ENCODE measurements at regions not wholly inside any gene's neighbourhood (a gene's known extent, or its start where the extent isn't known, plus 50 kb on each side); places are given as distances from the start of the nearest gene placed in this dataset.

DNA sequence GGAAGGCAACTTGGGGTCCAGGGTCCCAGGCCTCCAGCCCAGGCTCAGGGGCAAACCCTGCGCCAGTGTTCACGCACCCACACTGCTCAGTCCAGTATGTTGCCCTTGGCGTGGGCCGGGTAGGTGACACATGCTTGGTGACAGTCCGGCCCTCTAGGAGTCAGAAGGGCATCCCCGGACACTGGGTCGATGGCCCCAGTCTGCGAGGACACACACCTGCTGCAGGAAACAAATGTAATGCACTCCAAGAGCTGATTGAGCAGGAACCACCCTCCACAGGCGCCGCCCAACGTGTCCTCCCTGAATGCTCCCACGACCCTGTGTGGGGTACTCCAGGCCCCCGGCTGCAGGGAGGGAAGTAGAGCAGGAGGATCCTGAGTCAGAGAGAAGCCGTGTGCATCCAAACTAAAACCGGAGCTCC, 160.7 kb downstream of the DLL1 start:
- no peak overlapping the region for H3K4me3 Mint-ChIP-seq
- H3K27ac Mint-ChIP-seq, result no peak overlapping the region
- H3K27me3 Mint-ChIP-seq, result peaks cover 9% of the 10 kb centered on the region

GRCh38 chr6:170129691-170130171, 161.1 kb downstream of the DLL1 start:
- Mint-ChIP-seq H3K9me3 (no peaks in the 10 kb centered on the region), H3K4me1 (peaks cover 3% of the 10 kb centered on the region), H3K36me3 (no peaks in the 10 kb centered on the region), H3K27ac (no peak overlapping the region), H3K27me3 (peaks cover 14% of the 10 kb centered on the region), H3K4me3 (no peak overlapping the region)
- DNase-seq, result peak; percentile 4
- CTCF ChIA-PET, result no interaction called here

More for the DNA sequence above, 160.7 kb downstream of the DLL1 start:
- DNase-seq, result peak; percentile 8
- H3K4me1 Mint-ChIP-seq, result no peaks in the 10 kb centered on the region
- no peaks in the 10 kb centered on the region for H3K9me3 Mint-ChIP-seq
- H3K36me3 Mint-ChIP-seq, result no peaks in the 10 kb centered on the region
- CTCF ChIA-PET, result no interaction called here

DNA sequence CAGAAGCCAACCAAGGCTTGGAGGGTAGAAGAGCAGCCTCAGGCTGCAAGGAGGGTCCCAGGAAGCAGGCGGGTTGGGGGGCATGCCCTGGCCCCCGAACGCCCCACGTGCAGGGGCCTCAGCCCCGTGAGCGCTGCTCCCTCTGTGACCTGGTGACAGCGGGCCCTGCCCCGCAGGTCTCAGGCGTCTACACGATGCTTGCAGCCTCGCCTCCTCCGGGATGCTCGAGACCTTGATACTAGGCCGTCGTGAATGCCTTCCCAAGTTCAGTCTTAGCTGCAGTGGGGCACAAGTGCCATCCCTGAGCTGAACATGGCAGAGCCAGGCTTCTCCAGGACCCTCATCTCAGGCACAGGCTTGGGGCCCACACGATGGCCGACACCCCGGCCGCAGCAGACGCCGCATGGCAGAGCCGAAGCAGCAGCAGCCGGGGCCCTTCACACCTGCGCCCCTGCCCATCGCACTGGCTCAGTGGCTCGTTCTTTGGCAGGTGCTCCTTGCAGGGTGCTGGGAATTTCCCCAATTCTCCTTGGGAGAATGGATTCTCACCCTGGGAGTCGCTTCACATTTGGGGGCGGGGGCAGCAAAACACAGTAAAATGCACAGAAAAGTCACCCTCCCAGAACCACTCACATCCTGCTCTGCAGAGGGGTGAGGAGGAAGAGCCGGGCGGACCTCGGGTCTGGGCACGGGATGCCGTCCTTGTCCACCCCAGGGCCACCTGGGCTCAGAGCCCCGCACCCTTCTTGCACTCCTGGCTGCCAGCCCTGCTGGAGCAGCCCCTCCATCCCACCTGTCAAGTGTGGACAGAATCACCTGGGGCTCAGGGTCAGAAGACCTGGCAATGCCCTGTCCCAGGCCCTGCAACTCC, 161.8 kb downstream of the DLL1 start:
- Mint-ChIP-seq H3K27ac (no peak overlapping the region), H3K4me1 (peaks cover 3% of the 10 kb centered on the region), H3K9me3 (no peaks in the 10 kb centered on the region), H3K27me3 (peaks cover 16% of the 10 kb centered on the region), H3K4me3 (no peak overlapping the region), H3K36me3 (no peaks in the 10 kb centered on the region)
- CTCF ChIA-PET, result no interaction called here
- peak; percentile 5 for DNase-seq

DNA sequence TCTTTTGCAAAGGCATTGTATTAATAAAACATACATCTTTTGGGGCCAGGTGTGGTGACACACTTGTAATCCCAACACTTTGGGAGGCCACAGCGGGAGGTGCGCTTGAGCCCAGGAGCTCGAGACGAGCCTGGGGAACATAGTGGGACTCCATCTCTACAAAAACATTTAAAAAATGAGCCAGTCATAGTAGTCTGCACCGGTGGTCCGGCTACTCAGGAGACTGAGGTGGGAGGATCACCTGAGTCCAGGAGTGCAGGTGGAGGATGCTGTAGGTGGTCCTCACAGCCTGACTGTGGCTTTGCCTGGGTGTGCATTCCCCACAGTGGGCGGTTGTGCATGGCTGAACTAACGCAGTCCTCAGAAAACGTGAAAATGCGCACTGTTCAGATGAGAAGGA, 162.5 kb downstream of the DLL1 start:
- DNase-seq, result peak; percentile 3
- Mint-ChIP-seq H3K4me3 (no peak overlapping the region), H3K27me3 (peaks cover 19% of the 10 kb centered on the region), H3K9me3 (no peaks in the 10 kb centered on the region), H3K36me3 (no peaks in the 10 kb centered on the region), H3K4me1 (peaks cover 3% of the 10 kb centered on the region), H3K27ac (no peak overlapping the region)
- CTCF ChIA-PET, result no interaction called here

- Mint-ChIP-seq H3K27ac (no peak overlapping the region), H3K36me3 (no peaks in the 10 kb centered on the region), H3K27me3 (peaks cover 23% of the 10 kb centered on the region), H3K9me3 (no peaks in the 10 kb centered on the region), H3K4me1 (peaks cover 3% of the 10 kb centered on the region), H3K4me3 (no peak overlapping the region)
- DNase-seq, result no peak
- CTCF ChIA-PET, result no interaction called here
Measured at GRCh38 chr6:170127151-170127550, 163.7 kb downstream of the DLL1 start.

DNA sequence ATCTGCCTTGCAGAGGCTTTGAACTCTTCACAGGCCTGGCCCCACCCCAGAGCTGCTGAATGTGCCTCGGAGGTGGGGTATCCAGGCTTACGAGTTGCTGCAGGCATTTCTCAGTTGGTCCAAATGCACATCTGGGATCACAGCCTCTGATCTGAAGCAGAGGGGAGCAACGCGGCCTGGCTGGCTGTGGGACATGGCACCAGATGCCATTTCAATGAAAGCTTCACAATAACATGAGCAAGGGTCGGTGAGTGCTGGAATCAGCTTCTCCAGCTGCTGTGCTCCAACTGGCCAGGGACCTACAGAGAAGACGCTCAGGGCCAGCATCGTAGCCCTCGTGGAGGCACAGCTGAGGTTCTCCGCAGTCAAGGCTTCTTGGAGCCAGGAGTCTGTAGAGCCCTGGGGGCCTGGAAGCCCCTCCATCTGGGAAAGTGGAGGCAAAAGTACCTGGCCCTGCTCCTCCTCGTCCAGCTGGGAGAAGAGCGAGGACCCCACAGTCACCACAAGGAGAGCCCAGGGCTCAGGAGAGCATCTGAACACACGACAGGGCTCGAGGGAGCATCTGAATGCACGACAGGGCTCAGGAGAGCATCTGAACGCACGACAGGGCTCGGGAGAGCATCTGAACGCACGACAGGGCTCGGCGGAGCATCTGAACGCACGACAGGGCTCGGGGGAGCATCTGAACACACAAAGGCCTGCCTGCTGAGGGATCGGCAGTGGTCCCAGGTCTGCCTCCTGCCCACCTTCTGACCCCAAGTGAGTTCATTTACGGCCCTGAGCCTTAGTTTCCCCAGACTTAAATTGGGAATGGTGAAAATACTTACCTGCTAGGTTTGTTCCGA, 165.2 kb downstream of the DLL1 start:
- Mint-ChIP-seq H3K36me3 (peaks cover 1% of the 10 kb centered on the region), H3K4me1 (peaks cover 3% of the 10 kb centered on the region), H3K4me3 (no peak overlapping the region), H3K27me3 (peaks cover 19% of the 10 kb centered on the region), H3K27ac (no peak overlapping the region), H3K9me3 (peaks cover 4% of the 10 kb centered on the region)
- CTCF ChIA-PET, result no interaction called here
- peak; percentile 14 for DNase-seq

GRCh38 chr6:170124836-170125235, 166.0 kb downstream of the DLL1 start:
- H3K36me3 Mint-ChIP-seq, result peaks cover 5% of the 10 kb centered on the region
- no peak overlapping the region for H3K27ac Mint-ChIP-seq
- peaks cover 11% of the 10 kb centered on the region for H3K9me3 Mint-ChIP-seq
- peaks cover 19% of the 10 kb centered on the region for H3K27me3 Mint-ChIP-seq
- no peak overlapping the region for H3K4me3 Mint-ChIP-seq
- DNase-seq, result no peak
- H3K4me1 Mint-ChIP-seq, result peaks cover 3% of the 10 kb centered on the region
- CTCF ChIA-PET, result no interaction called here

- peaks cover 19% of the 10 kb centered on the region for H3K27me3 Mint-ChIP-seq
- H3K36me3 Mint-ChIP-seq, result peaks cover 5% of the 10 kb centered on the region
- H3K27ac Mint-ChIP-seq, result no peak overlapping the region
- peak; percentile 12 for DNase-seq
- H3K4me1 Mint-ChIP-seq, result peaks cover 3% of the 10 kb centered on the region
- CTCF ChIA-PET, result no interaction called here
- H3K4me3 Mint-ChIP-seq, result no peak overlapping the region
- H3K9me3 Mint-ChIP-seq, result peaks cover 15% of the 10 kb centered on the region
Measured at GRCh38 chr6:170124150-170124549, 166.7 kb downstream of the DLL1 start.

DNA sequence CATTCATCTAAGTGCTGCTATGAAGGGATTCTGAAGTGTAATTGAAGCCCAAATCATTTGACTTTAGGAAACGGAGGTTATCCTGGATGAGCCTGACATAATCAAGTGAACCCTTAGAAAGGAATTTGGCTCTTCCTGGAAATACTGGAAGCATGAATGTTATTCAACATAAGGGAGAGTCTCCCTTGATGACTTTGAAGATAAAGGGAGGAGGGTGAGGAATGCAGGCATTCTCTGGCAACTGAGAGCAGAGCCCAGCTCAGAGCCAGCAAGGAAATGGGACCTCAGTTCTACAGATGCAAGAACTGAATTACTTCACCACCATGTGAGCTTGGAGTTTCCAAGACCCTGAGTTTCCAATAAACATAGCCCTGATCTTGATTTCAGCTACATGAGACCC, 168.2 kb downstream of the DLL1 start:
- Mint-ChIP-seq H3K4me3 (no peak overlapping the region), H3K27ac (no peak overlapping the region), H3K36me3 (peaks cover 5% of the 10 kb centered on the region), H3K4me1 (peaks cover 3% of the 10 kb centered on the region), H3K27me3 (peaks cover 19% of the 10 kb centered on the region), H3K9me3 (peaks cover 15% of the 10 kb centered on the region)
- DNase-seq, result no peak
- CTCF ChIA-PET, result no interaction called here

GRCh38 chr6:170117111-170117972, 173.5 kb downstream of the DLL1 start:
- Mint-ChIP-seq H3K36me3 (peaks cover 5% of the 10 kb centered on the region), H3K27ac (no peak overlapping the region), H3K4me3 (no peak overlapping the region), H3K9me3 (peaks cover 15% of the 10 kb centered on the region), H3K4me1 (no peaks in the 10 kb centered on the region), H3K27me3 (peaks cover 24% of the 10 kb centered on the region)
- CTCF ChIA-PET, result no interaction called here
- peak; percentile 15 for DNase-seq

DNA sequence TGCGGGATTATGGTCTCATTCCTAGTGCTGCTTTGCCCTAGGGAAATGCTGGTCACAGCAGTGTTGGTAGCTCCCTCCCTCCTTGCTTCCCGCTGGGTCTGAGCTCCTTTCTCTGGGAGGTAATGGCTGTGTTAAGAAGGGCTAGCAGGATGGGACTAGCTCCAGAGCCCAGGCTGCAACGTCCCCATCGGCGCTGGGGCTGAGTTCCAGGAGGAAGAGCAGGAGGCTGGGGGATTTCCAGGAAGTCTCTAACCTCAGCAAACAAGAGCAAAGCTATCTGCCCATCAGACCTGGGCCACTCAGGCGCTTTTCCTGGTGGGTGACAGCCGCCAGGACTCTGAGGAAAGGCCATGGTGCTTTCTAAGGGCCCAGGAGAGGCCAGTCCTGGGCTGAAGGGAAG, 174.2 kb downstream of the DLL1 start:
- Mint-ChIP-seq H3K27ac (no peak overlapping the region), H3K36me3 (peaks cover 5% of the 10 kb centered on the region), H3K4me1 (no peaks in the 10 kb centered on the region), H3K9me3 (peaks cover 14% of the 10 kb centered on the region), H3K4me3 (no peak overlapping the region), H3K27me3 (peaks cover 30% of the 10 kb centered on the region)
- CTCF ChIA-PET, result no interaction called here
- no peak for DNase-seq

GRCh38 chr6:170114956-170115855, 175.7 kb downstream of the DLL1 start:
- H3K27ac Mint-ChIP-seq, result no peak overlapping the region
- H3K27me3 Mint-ChIP-seq, result peaks cover 30% of the 10 kb centered on the region
- peaks cover 7% of the 10 kb centered on the region for H3K9me3 Mint-ChIP-seq
- CTCF ChIA-PET, result no interaction called here
- H3K4me3 Mint-ChIP-seq, result no peak overlapping the region
- H3K36me3 Mint-ChIP-seq, result no peaks in the 10 kb centered on the region
- no peaks in the 10 kb centered on the region for H3K4me1 Mint-ChIP-seq
- DNase-seq, result peak; percentile 13

- DNase-seq, result peak; percentile 7
- no peaks in the 10 kb centered on the region for H3K4me1 Mint-ChIP-seq
- no peak overlapping the region for H3K4me3 Mint-ChIP-seq
- H3K9me3 Mint-ChIP-seq, result peaks cover 2% of the 10 kb centered on the region
- no peak overlapping the region for H3K27ac Mint-ChIP-seq
- H3K27me3 Mint-ChIP-seq, result peaks cover 30% of the 10 kb centered on the region
- H3K36me3 Mint-ChIP-seq, result no peaks in the 10 kb centered on the region
- CTCF ChIA-PET, result no interaction called here
Measured at GRCh38 chr6:170114187-170114945, 176.5 kb downstream of the DLL1 start.
